ENCODE measurements at regions not wholly inside any gene's neighbourhood (a gene's known extent, or its start where the extent isn't known, plus 50 kb on each side); places are given as distances from the start of the nearest gene placed in this dataset.
"Not testable (repeated sequence)": the region's sequence is repeated elsewhere in the genome, so short reads cannot be mapped to it uniquely, and the experiment has no call there.

GRCh38 chr16:10272250-10272854 lies 90.1 kb upstream of the GRIN2A start:
- DNase-seq (ENCODE audit: low read depth), result not testable (repeated sequence)

GRCh38 chr16:10275214-10275996 lies 93.2 kb upstream of the GRIN2A start:
- not testable (repeated sequence) for DNase-seq (ENCODE audit: low read depth)

- no peak for DNase-seq (ENCODE audit: low read depth)
Measured at GRCh38 chr16:10277597-10277996, 95.4 kb upstream of the GRIN2A start.

- no peak for DNase-seq (ENCODE audit: low read depth)
Measured at GRCh38 chr16:10280262-10281170, 98.3 kb upstream of the GRIN2A start.

GRCh38 chr16:10282367-10282766 lies 100.1 kb upstream of the GRIN2A start:
- DNase-seq (ENCODE audit: low read depth), result no peak

- DNase-seq (ENCODE audit: low read depth), result not testable (repeated sequence)
Measured at GRCh38 chr16:10283246-10283645, 101.0 kb upstream of the GRIN2A start.

- not testable (repeated sequence) for DNase-seq (ENCODE audit: low read depth)
Measured at GRCh38 chr16:10290467-10291105, 95.3 kb upstream of the ATF7IP2 start.

- DNase-seq (ENCODE audit: low read depth), result not testable (repeated sequence)
Measured at GRCh38 chr16:10292197-10292596, 93.7 kb upstream of the ATF7IP2 start.

GRCh38 chr16:10292976-10293375 lies 92.9 kb upstream of the ATF7IP2 start:
- not testable (repeated sequence) for DNase-seq (ENCODE audit: low read depth)

- not testable (repeated sequence) for DNase-seq (ENCODE audit: low read depth)
Measured at GRCh38 chr16:10294153-10294552, 91.7 kb upstream of the ATF7IP2 start.

GRCh38 chr16:10296956-10297340 lies 88.9 kb upstream of the ATF7IP2 start:
- no peak for DNase-seq (ENCODE audit: low read depth)

- DNase-seq (ENCODE audit: low read depth), result no peak
Measured at GRCh38 chr16:10297341-10298006, 88.4 kb upstream of the ATF7IP2 start.

GRCh38 chr16:10300905-10301304 lies 85.0 kb upstream of the ATF7IP2 start:
- DNase-seq (ENCODE audit: low read depth), result no peak

GRCh38 chr16:10301547-10301946 lies 84.3 kb upstream of the ATF7IP2 start:
- not testable (repeated sequence) for DNase-seq (ENCODE audit: low read depth)

GRCh38 chr16:10305912-10306311 lies 79.9 kb upstream of the ATF7IP2 start:
- DNase-seq (ENCODE audit: low read depth), result no peak

GRCh38 chr16:10308305-10309193 lies 77.3 kb upstream of the ATF7IP2 start:
- DNase-seq (ENCODE audit: low read depth), result peak; percentile 19

GRCh38 chr16:10309271-10309932 lies 76.5 kb upstream of the ATF7IP2 start:
- no peak for DNase-seq (ENCODE audit: low read depth)

GRCh38 chr16:10312008-10312407 lies 73.9 kb upstream of the ATF7IP2 start:
- no peak for DNase-seq (ENCODE audit: low read depth)

Measured in RPMI7951 (cell line).